Breast epithelium (tissue), 4 donors: ENCODE measurements at regions not wholly inside any gene's neighbourhood (a gene's known extent, or its start where the extent isn't known, plus 50 kb on each side); places are given as distances from the start of the nearest gene placed in this dataset.

Experiments used
- DNase-seq, 2 donors: peaks; one replicate each; pipeline ENCODE4 v3.0.0-alpha.2; 2019; ENCODE audit warnings: low spot score in 2 of 2
- H3K27ac ChIP-seq, 2 donors: fragments of 200-600 bp; sonication (generic) in 1 of 2; one replicate each; pipeline ENCODE4 v1.5.1; 2016 to 2019; ENCODE audit warnings: mild to moderate bottlenecking in 1 of 2
- H3K27me3 ChIP-seq, 2 donors: fragments of 200-600 bp; sonication (generic) in 1 of 2; one replicate each; pipeline versions ENCODE4 v1.5.1 to v1.6.0; 2017 to 2019; ENCODE audit warnings: control low read depth in 1 of 2, mild to moderate bottlenecking in 1 of 2
- H3K36me3 ChIP-seq: fragments of 200-600 bp; one replicate; pipeline ENCODE4 v1.5.1; 2019
- H3K4me1 ChIP-seq, 2 donors: fragments of 200-600 bp; sonication (generic); one replicate each; pipeline ENCODE4 v1.5.1; 2016 to 2019; ENCODE audit warnings: control low read depth in 1 of 2
- H3K4me3 ChIP-seq, 3 donors: fragments of 200-600 bp; sonication (generic); 1 replicate in 2 of 3; 2 replicates in 1 of 3; pipeline ENCODE4 v1.5.1; 2016 to 2019; ENCODE audit warnings: mild to moderate bottlenecking in 3 of 3, moderate library complexity in 2 of 3
- H3K9me3 ChIP-seq, 2 donors: fragments of 200-600 bp; sonication (generic) in 1 of 2; one replicate each; pipeline ENCODE4 v1.5.1; 2016 to 2019; ENCODE audit warnings: control low read depth in 1 of 2
- POLR2A ChIP-seq: fragments of 450-650 bp; IDR thresholded peaks from one replicate; pipeline ENCODE4 v1.6.1; 2016; ENCODE audit warnings: antibody characterized with exemption, mild to moderate bottlenecking, moderate library complexity
- POLR2AphosphoS5 ChIP-seq, 3 donors: sonication (generic); formaldehyde crosslinking; IDR thresholded peaks; one replicate each; pipeline ENCODE4 v1.6.1; 2017; ENCODE audit warnings: antibody characterized with exemption in 3 of 3
- intact Hi-C: fragments of 100-400 bp; cut with DNase I; formaldehyde crosslinking; loops from one replicate; pipeline ENCODE4 v1.15.1; 2023; ENCODE audit warnings: low total_unique reads
- TF ChIP-seq, protein P1 (sequence below), 3 donors: fragments of 450-650 bp; IDR thresholded peaks; one replicate each; pipeline ENCODE4 v1.5.1; 2016 to 2017; ENCODE audit warnings: antibody characterized with exemption in 3 of 3, mild to moderate bottlenecking in 3 of 3, moderate library complexity in 3 of 3

DNA sequence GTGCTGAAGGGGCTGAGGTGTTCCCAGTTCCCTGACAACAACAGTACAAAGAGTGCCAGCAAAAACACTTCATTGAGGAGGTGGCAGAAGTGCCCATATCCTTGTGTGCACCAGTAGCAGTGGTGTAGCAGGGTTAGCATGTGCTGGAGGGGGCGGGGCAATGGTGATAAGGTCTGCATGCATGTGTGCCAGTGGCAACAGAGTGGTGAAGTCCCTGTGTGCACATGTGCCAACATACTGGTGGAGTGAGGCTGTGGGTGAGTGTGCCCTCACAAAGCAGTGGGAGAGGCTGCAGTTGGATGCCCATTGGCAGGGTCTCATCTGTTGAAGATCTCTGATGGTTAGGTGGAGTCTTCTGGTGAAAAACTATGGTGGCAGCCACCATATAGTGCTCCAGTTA, 994.6 kb downstream of the PCDH19 start:
- no peak overlapping the region for H3K27ac ChIP-seq
- intact Hi-C loops, result no loop called here
- no peaks in the 10 kb centered on the region for H3K4me1 ChIP-seq

DNA sequence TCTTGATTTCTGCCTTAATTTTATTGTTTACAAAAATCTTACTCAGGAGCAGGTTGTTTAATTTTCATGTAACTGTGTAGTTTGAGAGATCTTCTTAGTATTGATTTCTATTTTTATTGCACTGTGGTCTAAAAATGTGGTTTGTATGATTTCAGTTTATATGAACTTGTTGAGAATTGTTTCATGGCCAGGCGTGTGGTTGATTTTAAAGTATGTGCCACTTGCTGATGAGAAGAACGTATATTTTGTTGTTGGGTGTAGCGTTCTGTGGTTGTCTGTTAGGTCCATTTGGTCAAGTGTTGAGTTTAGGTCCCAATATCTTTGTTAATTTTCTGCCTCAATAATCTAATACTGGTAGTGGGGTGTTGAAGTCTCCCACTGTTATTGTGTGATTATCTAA, 996.8 kb downstream of the PCDH19 start:
- TF ChIP-seq, protein P1, sequence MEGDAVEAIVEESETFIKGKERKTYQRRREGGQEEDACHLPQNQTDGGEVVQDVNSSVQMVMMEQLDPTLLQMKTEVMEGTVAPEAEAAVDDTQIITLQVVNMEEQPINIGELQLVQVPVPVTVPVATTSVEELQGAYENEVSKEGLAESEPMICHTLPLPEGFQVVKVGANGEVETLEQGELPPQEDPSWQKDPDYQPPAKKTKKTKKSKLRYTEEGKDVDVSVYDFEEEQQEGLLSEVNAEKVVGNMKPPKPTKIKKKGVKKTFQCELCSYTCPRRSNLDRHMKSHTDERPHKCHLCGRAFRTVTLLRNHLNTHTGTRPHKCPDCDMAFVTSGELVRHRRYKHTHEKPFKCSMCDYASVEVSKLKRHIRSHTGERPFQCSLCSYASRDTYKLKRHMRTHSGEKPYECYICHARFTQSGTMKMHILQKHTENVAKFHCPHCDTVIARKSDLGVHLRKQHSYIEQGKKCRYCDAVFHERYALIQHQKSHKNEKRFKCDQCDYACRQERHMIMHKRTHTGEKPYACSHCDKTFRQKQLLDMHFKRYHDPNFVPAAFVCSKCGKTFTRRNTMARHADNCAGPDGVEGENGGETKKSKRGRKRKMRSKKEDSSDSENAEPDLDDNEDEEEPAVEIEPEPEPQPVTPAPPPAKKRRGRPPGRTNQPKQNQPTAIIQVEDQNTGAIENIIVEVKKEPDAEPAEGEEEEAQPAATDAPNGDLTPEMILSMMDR (IDR thresholded peaks at IDR 0.05), result no peak
- no peak for TF ChIP-seq POLR2AphosphoS5 (IDR thresholded peaks at IDR 0.05)
- no peak for TF ChIP-seq POLR2A
- DNase-seq, result no peak
- Histone ChIP-seq H3K4me3 (no peak overlapping the region), H3K36me3 (no peaks in the 10 kb centered on the region), H3K27me3 (peaks cover 0 to 24% of the 10 kb centered on the region in 2 donors), H3K27ac (no peak overlapping the region), H3K4me1 (no peaks in the 10 kb centered on the region), H3K9me3 (no peaks in the 10 kb centered on the region)
- intact Hi-C loops, result no loop called here

More for the DNA sequence above, 994.6 kb downstream of the PCDH19 start:
- H3K9me3 ChIP-seq, result peaks cover 0 to 11% of the 10 kb centered on the region in 2 donors
- no peak for TF ChIP-seq POLR2A
- TF ChIP-seq POLR2AphosphoS5 (IDR thresholded peaks at IDR 0.05), result no peak
- TF ChIP-seq, protein P1 (IDR thresholded peaks at IDR 0.05), result no peak
- DNase-seq, result no peak
- H3K27me3 ChIP-seq, result peaks cover 0 to 33% of the 10 kb centered on the region in 2 donors
- no peaks in the 10 kb centered on the region for H3K36me3 ChIP-seq
- H3K4me3 ChIP-seq, result no peak overlapping the region

DNA sequence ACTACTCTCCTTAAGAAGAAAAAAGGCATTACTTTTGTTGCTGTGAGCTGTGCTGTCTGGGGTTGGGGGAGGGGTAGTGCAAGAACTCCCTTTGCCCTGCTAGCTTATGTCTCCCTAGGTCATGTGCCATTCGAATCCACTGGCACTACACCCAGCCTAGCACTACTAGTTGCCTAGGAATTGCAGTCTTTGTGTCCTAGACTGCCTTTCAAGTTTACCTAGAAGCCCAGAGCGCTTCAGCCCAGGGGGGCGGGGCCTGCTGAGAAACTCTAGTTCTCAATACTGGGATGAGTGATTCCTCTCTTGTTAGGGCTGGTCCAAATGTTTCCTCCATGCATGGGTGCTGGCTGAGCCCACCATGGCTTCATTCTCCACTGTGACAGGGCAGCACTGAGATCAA, 1011.5 kb downstream of the PCDH19 start:
- H3K27me3 ChIP-seq, result peaks cover 0 to 25% of the 10 kb centered on the region in 2 donors
- H3K9me3 ChIP-seq, result no peaks in the 10 kb centered on the region
- H3K36me3 ChIP-seq, result no peaks in the 10 kb centered on the region
- DNase-seq, result no peak
- intact Hi-C loops, result no loop called here
- H3K4me1 ChIP-seq, result no peaks in the 10 kb centered on the region
- H3K4me3 ChIP-seq, result no peak overlapping the region
- no peak for TF ChIP-seq POLR2A
- no peak overlapping the region for H3K27ac ChIP-seq

DNA sequence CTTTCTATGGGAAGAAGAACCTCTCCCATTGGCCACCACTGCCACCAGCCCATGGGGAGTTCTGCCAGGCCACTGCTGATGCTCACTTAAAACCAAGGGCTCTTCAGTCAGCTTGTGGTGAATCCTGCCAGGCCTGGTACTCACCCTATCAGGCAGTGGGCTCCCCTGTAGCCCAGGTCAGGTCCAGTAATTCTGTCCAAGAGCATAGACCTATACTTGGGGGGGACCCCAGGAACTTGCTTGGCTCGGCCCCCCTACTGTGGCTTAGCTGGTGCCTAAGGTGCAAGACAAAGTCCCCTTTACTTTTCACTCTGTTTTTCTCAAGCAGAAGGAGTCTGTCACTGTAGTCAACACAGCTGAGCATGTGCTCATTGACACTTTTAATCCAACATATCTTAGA, 1012.2 kb downstream of the PCDH19 start:
- Histone ChIP-seq H3K4me3 (no peak overlapping the region), H3K27me3 (peaks cover 0 to 25% of the 10 kb centered on the region in 2 donors), H3K4me1 (no peaks in the 10 kb centered on the region), H3K36me3 (no peaks in the 10 kb centered on the region), H3K9me3 (no peaks in the 10 kb centered on the region), H3K27ac (no peak overlapping the region)
- TF ChIP-seq POLR2AphosphoS5 (IDR thresholded peaks at IDR 0.05) (no peak), POLR2A (no peak)
- TF ChIP-seq, protein P1 (IDR thresholded peaks at IDR 0.05), result no peak
- intact Hi-C loops, result no loop called here
- no peak for DNase-seq

DNA sequence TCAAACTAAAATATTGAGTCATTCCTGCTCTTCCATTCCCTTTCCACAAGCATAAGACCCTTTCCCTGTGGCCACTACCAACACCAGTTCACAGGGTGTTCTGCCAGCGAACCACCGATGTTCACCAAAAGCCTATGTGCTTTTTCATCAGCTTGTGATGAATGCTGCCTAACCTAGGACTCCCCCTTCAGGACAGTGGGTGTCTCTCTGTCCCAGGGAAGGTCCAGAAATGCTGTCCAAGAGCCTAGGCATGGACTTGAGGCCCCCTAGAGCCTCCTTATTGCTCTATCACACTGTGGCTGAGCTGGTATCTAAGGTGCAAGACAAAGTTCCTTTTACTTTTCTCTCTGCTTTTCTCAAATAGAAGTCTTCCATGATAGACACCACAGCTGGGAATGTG, 1015.6 kb downstream of the PCDH19 start:
- Histone ChIP-seq H3K27me3 (peaks cover 0 to 21% of the 10 kb centered on the region in 2 donors), H3K4me3 (no peak overlapping the region), H3K4me1 (no peaks in the 10 kb centered on the region), H3K27ac (no peak overlapping the region), H3K9me3 (peaks cover 0 to 7% of the 10 kb centered on the region in 2 donors), H3K36me3 (no peaks in the 10 kb centered on the region)
- intact Hi-C loops, result no loop called here
- no peak for DNase-seq
- TF ChIP-seq POLR2A (no peak), POLR2AphosphoS5 (IDR thresholded peaks at IDR 0.05) (no peak)
- TF ChIP-seq, protein P1 (IDR thresholded peaks at IDR 0.05), result no peak
